NOMO-1 treated with DMSO at 0.1 percent for 48 hours (cell line): ENCODE measurements at regions not wholly inside any gene's neighbourhood (a gene's known extent, or its start where the extent isn't known, plus 50 kb on each side); places are given as distances from the start of the nearest gene placed in this dataset.

ENCODE experiments used
- DNase-seq: peaks from one replicate; lab custom pipeline; 2025; ENCODE audit not compliant: unreplicated experiment; lab: John Stamatoyannopoulos, UW

GRCh38 chr10:106520698-106521097 lies 643.8 kb downstream of the SORCS1 start:
- no peak for DNase-seq

- DNase-seq: no peak
Observed at GRCh38 chr10:106519376-106520030, 645.0 kb downstream of the SORCS1 start.

GRCh38 chr10:106515206-106515790 lies 649.2 kb downstream of the SORCS1 start:
- DNase-seq: no peak

GRCh38 chr10:106513352-106513771 lies 651.1 kb downstream of the SORCS1 start:
- DNase-seq: no peak

GRCh38 chr10:106511917-106512316 lies 652.6 kb downstream of the SORCS1 start:
- DNase-seq: no peak

GRCh38 chr10:106508950-106509349 lies 655.6 kb downstream of the SORCS1 start:
- no peak for DNase-seq

GRCh38 chr10:106506526-106507283 lies 657.8 kb downstream of the SORCS1 start:
- no peak for DNase-seq

- no peak for DNase-seq
Observed at GRCh38 chr10:106504536-106504935, 660.0 kb downstream of the SORCS1 start.

- DNase-seq: no peak
Observed at GRCh38 chr10:106502641-106503040, 661.9 kb downstream of the SORCS1 start.

- DNase-seq: no peak
Observed at GRCh38 chr10:106500925-106501525, 663.5 kb downstream of the SORCS1 start.

- no peak for DNase-seq
Observed at GRCh38 chr10:106500041-106500924, 664.2 kb downstream of the SORCS1 start.

- DNase-seq: no peak
Observed at GRCh38 chr10:106499448-106499847, 665.1 kb downstream of the SORCS1 start.

GRCh38 chr10:106498675-106499074 lies 665.8 kb downstream of the SORCS1 start:
- DNase-seq: no peak

- no peak for DNase-seq
Observed at GRCh38 chr10:106495931-106496330, 668.6 kb downstream of the SORCS1 start.

GRCh38 chr10:106493751-106494150 lies 670.8 kb downstream of the SORCS1 start:
- DNase-seq: no peak

GRCh38 chr10:106493226-106493625 lies 671.3 kb downstream of the SORCS1 start:
- no peak for DNase-seq

- no peak for DNase-seq
Observed at GRCh38 chr10:106487726-106488125, 676.8 kb downstream of the SORCS1 start.

GRCh38 chr10:106481598-106482275 lies 682.8 kb downstream of the SORCS1 start:
- no peak for DNase-seq

GRCh38 chr10:106479636-106480035 lies 684.9 kb downstream of the SORCS1 start:
- DNase-seq: no peak

GRCh38 chr10:106474876-106475275 lies 689.6 kb downstream of the SORCS1 start:
- no peak for DNase-seq
